Smooth muscle cell (in vitro differentiated cells): ENCODE measurements at regions not wholly inside any gene's neighbourhood (a gene's known extent, or its start where the extent isn't known, plus 50 kb on each side); places are given as distances from the start of the nearest gene placed in this dataset.
A peak's percentile ranks its signal among the peaks of the same experiment; 100 is the strongest.

Experiments
- DNase-seq: peaks from one replicate; lab custom pipeline; 2025; ENCODE audit not compliant: unreplicated experiment; lab: John Stamatoyannopoulos, UW
- H2AFZ ChIP-seq: fragments of 200-600 bp; sonication (generic); 2 replicates; pipeline ENCODE4 v1.6.0; 2016; ENCODE audit warnings: antibody characterized with exemption, low read depth, mild to moderate bottlenecking
- H3F3A ChIP-seq: fragments of 200-600 bp; sonication (generic); 2 replicates; pipeline ENCODE4 v1.6.0; 2017; ENCODE audit warnings: antibody characterized with exemption, low read depth
- H3K27ac ChIP-seq: fragments of 200-600 bp; sonication (generic); 2 replicates; pipeline ENCODE4 v1.5.1; 2016; ENCODE audit warnings: low read depth, mild to moderate bottlenecking
- H3K27me3 ChIP-seq: fragments of 200-600 bp; sonication (generic); 2 replicates; pipeline ENCODE4 v1.6.1; 2016; ENCODE audit warnings: low read depth, mild to moderate bottlenecking
- H3K36me3 ChIP-seq: fragments of 200-600 bp; sonication (generic); 2 replicates; pipeline ENCODE4 v1.5.1; 2016; ENCODE audit warnings: low read depth
- H3K4me1 ChIP-seq: fragments of 200-600 bp; sonication (generic); 2 replicates; pipeline ENCODE4 v1.5.1; 2016; ENCODE audit warnings: low read depth
- H3K4me2 ChIP-seq: fragments of 200-600 bp; sonication (generic); 2 replicates; pipeline ENCODE4 v1.6.0; 2016; ENCODE audit warnings: mild to moderate bottlenecking
- H3K4me3 ChIP-seq: fragments of 200-600 bp; sonication (generic); 2 replicates; pipeline ENCODE4 v1.5.1; 2016; ENCODE audit warnings: mild to moderate bottlenecking
- H3K79me2 ChIP-seq: fragments of 200-600 bp; sonication (generic); 2 replicates; pipeline ENCODE4 v1.6.0; 2016; ENCODE audit warnings: low read depth, mild to moderate bottlenecking
- H3K9ac ChIP-seq: fragments of 200-600 bp; sonication (generic); 2 replicates; pipeline ENCODE4 v1.6.0; 2016; ENCODE audit warnings: low read depth
- H3K9me3 ChIP-seq: fragments of 200-600 bp; sonication (generic); replicated peaks from 2 replicates; pipeline ENCODE4 v1.5.1; 2016; ENCODE audit warnings: low read depth
- H4K20me1 ChIP-seq: fragments of 200-600 bp; sonication (generic); 2 replicates; pipeline ENCODE4 v1.6.0; 2016; ENCODE audit warnings: low read depth
- CTCF ChIP-seq: fragments of 200-600 bp; sonication (generic); IDR thresholded peaks from 2 replicates; pipeline ENCODE4 v1.5.1; 2017; ENCODE audit warnings: borderline replicate concordance, mild to moderate bottlenecking, antibody characterized with exemption; ENCODE audit not compliant: insufficient read depth, poor library complexity, severe bottlenecking
- WGBS: methylation state at CpG from one replicate; pipeline ENCODE4 v1.1.7; 2016; ENCODE audit warnings: low lambda C conversion rate; 5-methylcytosine and 5-hydroxymethylcytosine counted together

GRCh38 chr6:168164462-168165061, 85.5 kb upstream of the FRMD1 start:
- Histone ChIP-seq H3F3A (no peaks in the 10 kb centered on the region), H3K9me3 (no peaks in the 10 kb centered on the region), H2AFZ (no peak overlapping the region), H3K4me3 (no peak overlapping the region), H3K27me3 (no peaks in the 10 kb centered on the region), H3K27ac (no peak overlapping the region), H3K9ac (no peak overlapping the region), H3K36me3 (no peaks in the 10 kb centered on the region), H3K4me2 (no peak overlapping the region), H3K4me1 (peaks cover 11% of the 10 kb centered on the region), H4K20me1 (no peaks in the 10 kb centered on the region), H3K79me2 (no peaks in the 10 kb centered on the region)
- WGBS, result 96% methylated on average over 8 of the region's 8 CpGs
- no peak for DNase-seq
- no peak for TF ChIP-seq CTCF

- 51% methylated on average over 14 of the region's 14 CpGs for WGBS
- TF ChIP-seq CTCF, result no peak
- H3K36me3 ChIP-seq, result no peaks in the 10 kb centered on the region
Observed at GRCh38 chr6:168163096-168163731, 84.2 kb upstream of the FRMD1 start.

DNA sequence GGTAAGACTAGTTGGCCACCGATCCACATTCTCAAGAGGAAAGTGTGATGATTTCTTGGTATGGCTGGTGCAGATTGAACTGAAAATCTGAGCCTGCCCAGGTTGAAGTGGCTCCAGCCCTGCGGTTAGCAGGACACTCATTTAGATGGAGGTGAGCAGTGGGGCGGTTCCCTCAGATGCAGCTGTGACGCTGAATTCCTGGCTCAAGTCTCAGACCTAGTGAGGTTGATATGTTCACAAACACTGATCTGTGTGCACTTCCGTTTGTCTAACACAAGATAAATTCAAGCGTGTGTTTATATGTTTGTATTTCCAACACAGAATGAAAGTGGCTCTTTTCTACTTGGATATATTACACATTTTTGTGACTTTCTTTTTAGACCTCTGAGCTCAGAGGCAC, 83.4 kb upstream of the FRMD1 start:
- H3K9me3 ChIP-seq, result no peaks in the 10 kb centered on the region
- peaks cover 27% of the 10 kb centered on the region for H3K4me1 ChIP-seq
- no peak overlapping the region for H3K9ac ChIP-seq
- no peaks in the 10 kb centered on the region for H3K27me3 ChIP-seq
- H3K27ac ChIP-seq, result no peak overlapping the region
- 92% methylated on average over 6 of the region's 6 CpGs for WGBS
- no peak for DNase-seq
- H3K36me3 ChIP-seq, result no peaks in the 10 kb centered on the region
- H4K20me1 ChIP-seq, result no peaks in the 10 kb centered on the region
- no peaks in the 10 kb centered on the region for H3K79me2 ChIP-seq
- H3F3A ChIP-seq, result peaks cover 4% of the 10 kb centered on the region
- no peak for TF ChIP-seq CTCF
- H3K4me2 ChIP-seq, result no peak overlapping the region
- H3K4me3 ChIP-seq, result no peak overlapping the region
- H2AFZ ChIP-seq, result no peak overlapping the region

More at GRCh38 chr6:168163096-168163731, 84.2 kb upstream of the FRMD1 start:
- Histone ChIP-seq H3K9ac (no peak overlapping the region), H2AFZ (peak overlapping the region; percentile 46), H3K27ac (peak overlapping the region; percentile 33), H4K20me1 (no peaks in the 10 kb centered on the region), H3K4me2 (peak overlapping the region; percentile 35), H3K9me3 (no peaks in the 10 kb centered on the region), H3K4me1 (peaks cover 19% of the 10 kb centered on the region), H3F3A (no peaks in the 10 kb centered on the region), H3K4me3 (no peak overlapping the region), H3K27me3 (no peaks in the 10 kb centered on the region), H3K79me2 (no peaks in the 10 kb centered on the region)
- DNase-seq, result no peak

DNA sequence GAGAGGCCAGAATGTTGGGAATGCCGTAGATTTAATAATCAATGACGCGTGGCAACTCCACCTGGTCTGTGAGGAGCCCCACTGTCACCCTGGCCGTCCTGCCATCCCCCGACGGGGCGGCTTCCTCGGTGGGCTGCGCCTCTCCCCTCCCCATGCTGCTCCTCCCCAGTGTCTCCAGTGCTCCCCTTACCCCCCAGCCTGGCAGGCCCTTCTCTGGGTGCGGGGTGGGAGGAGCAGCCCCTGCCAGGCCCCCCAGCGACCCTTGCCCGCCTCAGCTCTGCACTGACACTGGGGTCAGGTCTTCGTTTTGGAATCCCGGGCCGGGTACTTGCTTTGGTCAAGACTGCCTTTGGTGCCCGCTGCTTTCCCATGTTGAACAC, 82.3 kb upstream of the FRMD1 start:
- Histone ChIP-seq H3K4me2 (no peak overlapping the region), H3K27me3 (no peaks in the 10 kb centered on the region), H3K9ac (no peak overlapping the region), H3K27ac (no peak overlapping the region), H3K4me3 (no peak overlapping the region), H2AFZ (no peak overlapping the region), H3F3A (peaks cover 4% of the 10 kb centered on the region), H3K36me3 (no peaks in the 10 kb centered on the region), H3K79me2 (no peaks in the 10 kb centered on the region), H3K9me3 (no peaks in the 10 kb centered on the region), H3K4me1 (peaks cover 28% of the 10 kb centered on the region), H4K20me1 (no peaks in the 10 kb centered on the region)
- TF ChIP-seq CTCF, result no peak
- WGBS, result 97% methylated on average over 16 of the region's 16 CpGs
- no peak for DNase-seq
